ENCODE measurements at regions not wholly inside any gene's neighbourhood (a gene's known extent, or its start where the extent isn't known, plus 50 kb on each side); places are given as distances from the start of the nearest gene placed in this dataset.

DNA sequence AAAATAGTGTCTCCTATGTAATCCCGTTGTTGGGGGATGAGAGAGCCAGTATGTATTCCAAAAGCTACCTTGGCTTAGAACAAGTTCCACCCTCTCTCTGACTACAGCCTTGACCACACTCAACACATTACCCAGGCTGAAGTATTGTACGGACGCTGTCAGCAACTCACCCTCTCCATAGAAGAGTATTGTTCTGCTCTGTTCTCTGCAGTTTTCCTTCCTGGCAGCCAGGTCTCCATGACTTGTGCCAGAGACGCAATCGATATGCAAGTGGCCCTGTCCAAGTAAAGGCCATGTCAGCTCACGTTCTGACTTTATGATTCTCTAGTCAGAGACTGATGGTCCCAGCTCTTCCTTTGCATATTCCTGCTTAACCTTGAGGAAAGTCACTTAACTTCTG lies 164.1 kb upstream of the SLCO3A1 start:
- no peak for TF ChIP-seq TCF12 (IDR thresholded peaks at IDR 0.05; ENCODE audit: low read depth)
- no peak for TF ChIP-seq NFIC (IDR thresholded peaks at IDR 0.05)
- TF ChIP-seq CREB1 (IDR thresholded peaks at IDR 0.05; ENCODE audit: low read depth): no peak
- TF ChIP-seq, protein P1, sequence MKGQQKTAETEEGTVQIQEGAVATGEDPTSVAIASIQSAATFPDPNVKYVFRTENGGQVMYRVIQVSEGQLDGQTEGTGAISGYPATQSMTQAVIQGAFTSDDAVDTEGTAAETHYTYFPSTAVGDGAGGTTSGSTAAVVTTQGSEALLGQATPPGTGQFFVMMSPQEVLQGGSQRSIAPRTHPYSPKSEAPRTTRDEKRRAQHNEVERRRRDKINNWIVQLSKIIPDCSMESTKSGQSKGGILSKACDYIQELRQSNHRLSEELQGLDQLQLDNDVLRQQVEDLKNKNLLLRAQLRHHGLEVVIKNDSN (IDR thresholded peaks at IDR 0.05): no peak
- TF ChIP-seq EP300 (IDR thresholded peaks at IDR 0.05; ENCODE audit: borderline replicate concordance): no peak
- TF ChIP-seq RAD21 (IDR thresholded peaks at IDR 0.05; ENCODE audit: low read depth): no peak
- TF ChIP-seq MAX (IDR thresholded peaks at IDR 0.05): no peak
- TF ChIP-seq TEAD4 (IDR thresholded peaks at IDR 0.05): no peak
- TF ChIP-seq EGR1 (IDR thresholded peaks at IDR 0.05): no peak
- no peak for TF ChIP-seq TAF1 (IDR thresholded peaks at IDR 0.05; ENCODE audit: low read depth)
